Muscle layer of colon (tissue), 2 donors: ENCODE measurements at regions not wholly inside any gene's neighbourhood (a gene's known extent, or its start where the extent isn't known, plus 50 kb on each side); places are given as distances from the start of the nearest gene placed in this dataset.
A peak's percentile ranks its signal among the peaks of the same experiment; 100 is the strongest.
"Not testable (repeated sequence)": the region's sequence is repeated elsewhere in the genome, so short reads cannot be mapped to it uniquely, and the experiment has no call there.

Source experiments
- H3K27ac ChIP-seq: one replicate; pipeline ENCODE4 v1.7.0; 2013; ENCODE audit warnings: low read depth, mild to moderate bottlenecking, low read length, moderate library complexity
- H3K27me3 ChIP-seq, 2 donors: one replicate each; pipeline ENCODE4 v1.7.0; 2013; ENCODE audit warnings: low read length in 2 of 2, mild to moderate bottlenecking in 2 of 2; ENCODE audit not compliant: insufficient read depth in 2 of 2, control insufficient read depth in 1 of 2
- H3K36me3 ChIP-seq: one replicate; pipeline ENCODE4 v1.7.0; 2013; ENCODE audit warnings: mild to moderate bottlenecking, low read length; ENCODE audit not compliant: insufficient read depth
- H3K4me1 ChIP-seq: one replicate; pipeline ENCODE4 v1.7.0; 2013; ENCODE audit warnings: mild to moderate bottlenecking, low read length; ENCODE audit not compliant: insufficient read depth
- H3K4me3 ChIP-seq, 2 donors: one replicate each; pipeline ENCODE4 v1.7.0; 2013; ENCODE audit warnings: low read length in 2 of 2, low read depth in 1 of 2, mild to moderate bottlenecking in 1 of 2, moderate library complexity in 1 of 2
- H3K9ac ChIP-seq: one replicate; pipeline ENCODE4 v1.7.0; 2013; ENCODE audit warnings: low read length
- H3K9me3 ChIP-seq: one replicate; pipeline ENCODE4 v1.7.0; 2013; ENCODE audit warnings: mild to moderate bottlenecking, low read length
- donor health status: abdominal sarcoma.
- donor health status: Adenocarcinoma of cecum.

GRCh38 chr18:40124107-40124506 lies 1830.9 kb upstream of the PIK3C3 start:
- no peaks in the 10 kb centered on the region for H3K4me1 ChIP-seq
- no peak overlapping the region for H3K9ac ChIP-seq
- H3K27me3 ChIP-seq, result no peaks in the 10 kb centered on the region
- H3K4me3 ChIP-seq, result no peak overlapping the region
- no peaks in the 10 kb centered on the region for H3K9me3 ChIP-seq
- H3K36me3 ChIP-seq, result no peaks in the 10 kb centered on the region
- no peak overlapping the region for H3K27ac ChIP-seq

- Histone ChIP-seq H3K27me3 (no peaks in the 10 kb centered on the region), H3K9me3 (no peaks in the 10 kb centered on the region), H3K4me1 (no peaks in the 10 kb centered on the region), H3K9ac (no peak overlapping the region), H3K27ac (no peak overlapping the region), H3K4me3 (no peak overlapping the region), H3K36me3 (no peaks in the 10 kb centered on the region)
Observed at GRCh38 chr18:40120796-40121391, 1834.1 kb upstream of the PIK3C3 start.

DNA sequence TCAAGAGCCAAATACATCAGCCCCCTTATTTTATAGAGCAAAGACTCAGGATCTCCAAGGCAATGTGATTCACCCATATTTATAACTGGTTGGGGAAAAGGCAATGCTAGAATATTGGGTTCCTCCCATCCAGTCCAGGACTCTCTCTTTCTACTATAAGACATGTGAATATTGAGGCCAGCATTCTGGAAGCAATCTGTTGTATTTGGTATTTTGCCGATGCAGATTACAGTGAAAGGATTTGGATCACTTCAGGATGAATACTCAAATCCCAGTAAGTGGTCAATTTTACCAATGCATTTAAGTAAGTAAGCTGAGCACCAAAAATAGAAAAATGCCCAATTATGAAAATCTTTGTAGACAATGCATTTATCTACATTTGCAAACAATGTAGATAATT lies 1834.7 kb upstream of the PIK3C3 start:
- Histone ChIP-seq H3K9ac (no peak overlapping the region), H3K27me3 (no peaks in the 10 kb centered on the region), H3K4me3 (no peak overlapping the region), H3K27ac (no peak overlapping the region), H3K4me1 (no peaks in the 10 kb centered on the region), H3K36me3 (no peaks in the 10 kb centered on the region), H3K9me3 (no peaks in the 10 kb centered on the region)

GRCh38 chr18:40119581-40119980 lies 1835.5 kb upstream of the PIK3C3 start:
- H3K4me1 ChIP-seq, H3K36me3 ChIP-seq, H3K9ac ChIP-seq, H3K9me3 ChIP-seq, H3K4me3 ChIP-seq, H3K27me3 ChIP-seq, H3K27ac ChIP-seq: not testable (repeated sequence)

- no peak overlapping the region for H3K27ac ChIP-seq
- H3K4me3 ChIP-seq, result no peak overlapping the region
- no peaks in the 10 kb centered on the region for H3K9me3 ChIP-seq
- peaks cover 13% of the 10 kb centered on the region for H3K4me1 ChIP-seq
- no peak overlapping the region for H3K9ac ChIP-seq
- no peaks in the 10 kb centered on the region for H3K27me3 ChIP-seq
- no peaks in the 10 kb centered on the region for H3K36me3 ChIP-seq
Observed at GRCh38 chr18:40110455-40110854, 1844.6 kb upstream of the PIK3C3 start.

GRCh38 chr18:40109252-40110049 lies 1845.6 kb upstream of the PIK3C3 start:
- Histone ChIP-seq H3K4me3 (no peak overlapping the region), H3K4me1 (peaks cover 13% of the 10 kb centered on the region), H3K9me3 (no peaks in the 10 kb centered on the region), H3K9ac (no peak overlapping the region), H3K27me3 (no peaks in the 10 kb centered on the region), H3K27ac (no peak overlapping the region), H3K36me3 (no peaks in the 10 kb centered on the region)

- H3K9ac ChIP-seq, result no peak overlapping the region
- H3K9me3 ChIP-seq, result no peaks in the 10 kb centered on the region
- H3K27me3 ChIP-seq, result no peaks in the 10 kb centered on the region
- H3K36me3 ChIP-seq, result no peaks in the 10 kb centered on the region
- H3K4me3 ChIP-seq, result no peak overlapping the region
- peaks cover 13% of the 10 kb centered on the region for H3K4me1 ChIP-seq
- no peak overlapping the region for H3K27ac ChIP-seq
Observed at GRCh38 chr18:40108596-40108995, 1846.4 kb upstream of the PIK3C3 start.

- H3K36me3 ChIP-seq, result no peaks in the 10 kb centered on the region
- no peak overlapping the region for H3K27ac ChIP-seq
- no peak overlapping the region for H3K9ac ChIP-seq
- H3K27me3 ChIP-seq, result no peaks in the 10 kb centered on the region
- no peak overlapping the region for H3K4me3 ChIP-seq
- no peaks in the 10 kb centered on the region for H3K4me1 ChIP-seq
- no peaks in the 10 kb centered on the region for H3K9me3 ChIP-seq
Observed at GRCh38 chr18:40102903-40103302, 1852.1 kb upstream of the PIK3C3 start.

DNA sequence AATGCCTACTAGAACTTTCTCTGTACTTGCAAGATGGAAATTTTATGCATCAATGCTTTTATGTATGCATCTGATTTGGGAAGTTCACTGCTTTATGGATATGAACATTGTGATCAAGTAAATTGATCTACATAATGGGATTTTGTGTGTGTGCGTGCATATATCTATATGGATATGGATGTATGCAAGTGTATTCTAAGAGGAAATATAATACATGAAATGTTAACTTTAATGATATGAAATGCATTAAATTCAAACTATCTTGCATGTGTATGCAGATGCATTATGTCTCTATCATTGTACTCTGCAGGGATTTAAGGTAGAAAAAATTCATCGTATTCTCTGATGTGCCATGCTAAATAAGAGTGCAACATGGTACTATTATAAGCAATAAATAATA lies 1855.4 kb upstream of the PIK3C3 start:
- H3K4me1 ChIP-seq, result no peaks in the 10 kb centered on the region
- H3K9me3 ChIP-seq, result no peaks in the 10 kb centered on the region
- no peak overlapping the region for H3K9ac ChIP-seq
- no peak overlapping the region for H3K27ac ChIP-seq
- no peaks in the 10 kb centered on the region for H3K27me3 ChIP-seq
- no peaks in the 10 kb centered on the region for H3K36me3 ChIP-seq
- no peak overlapping the region for H3K4me3 ChIP-seq

DNA sequence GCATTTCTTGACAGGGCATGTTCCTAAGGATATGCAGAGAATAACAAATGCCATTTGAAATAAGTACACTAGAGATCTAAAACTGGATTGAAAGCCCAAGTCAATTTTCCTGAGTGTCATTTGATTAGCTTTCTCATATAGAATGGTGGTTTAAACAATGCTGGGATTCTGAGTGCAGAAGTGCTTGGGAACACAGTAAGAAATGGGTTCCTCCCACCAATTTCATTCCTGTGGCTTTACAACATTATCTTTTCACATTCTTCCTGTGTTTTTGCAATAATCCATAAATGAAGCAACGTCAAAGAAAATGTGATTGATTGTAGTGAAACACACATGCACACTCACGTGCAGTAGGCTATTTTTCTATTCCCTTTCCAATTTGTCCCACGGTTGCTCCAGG lies 1858.4 kb upstream of the PIK3C3 start:
- H3K27ac ChIP-seq, result no peak overlapping the region
- no peak overlapping the region for H3K4me3 ChIP-seq
- H3K4me1 ChIP-seq, result no peaks in the 10 kb centered on the region
- no peaks in the 10 kb centered on the region for H3K27me3 ChIP-seq
- H3K9me3 ChIP-seq, result no peaks in the 10 kb centered on the region
- H3K9ac ChIP-seq, result no peak overlapping the region
- no peaks in the 10 kb centered on the region for H3K36me3 ChIP-seq

GRCh38 chr18:40094441-40094840 lies 1860.6 kb upstream of the PIK3C3 start:
- Histone ChIP-seq H3K27ac (no peak overlapping the region), H3K36me3 (no peaks in the 10 kb centered on the region), H3K27me3 (no peaks in the 10 kb centered on the region), H3K9me3 (no peaks in the 10 kb centered on the region), H3K9ac (no peak overlapping the region), H3K4me1 (no peaks in the 10 kb centered on the region), H3K4me3 (no peak overlapping the region)

- no peaks in the 10 kb centered on the region for H3K9me3 ChIP-seq
- H3K9ac ChIP-seq, result no peak overlapping the region
- H3K4me1 ChIP-seq, result no peaks in the 10 kb centered on the region
- H3K36me3 ChIP-seq, result no peaks in the 10 kb centered on the region
- H3K4me3 ChIP-seq, result peak overlapping the region in 1 of 2 donors; percentile 21
- H3K27me3 ChIP-seq, result no peaks in the 10 kb centered on the region
- H3K27ac ChIP-seq, result no peak overlapping the region
Observed at GRCh38 chr18:40088130-40088529, 1866.9 kb upstream of the PIK3C3 start.
